Neuronal stem cell (in vitro differentiated cells): ENCODE measurements at regions not wholly inside any gene's neighbourhood (a gene's known extent, or its start where the extent isn't known, plus 50 kb on each side); places are given as distances from the start of the nearest gene placed in this dataset.

Source experiments
- DNase-seq: peaks from one replicate; pipeline ENCODE4 v3.0.0-alpha.2; 2013; ENCODE audit warnings: low spot score
- H2AFZ ChIP-seq: one replicate; pipeline ENCODE4 v1.6.1; 2013; ENCODE audit warnings: mild to moderate bottlenecking, low read length, inconsistent platforms
- H2AK5ac ChIP-seq: 2 replicates; pipeline ENCODE4 v1.6.1; 2013; ENCODE audit warnings: low read depth, mild to moderate bottlenecking, inconsistent platforms, low read length, moderate library complexity, mixed read lengths
- H2BK120ac ChIP-seq: 2 replicates; pipeline ENCODE4 v1.6.1; 2013; ENCODE audit warnings: low read depth, mild to moderate bottlenecking, inconsistent platforms, low read length, moderate library complexity, mixed read lengths
- H2BK12ac ChIP-seq: one replicate; pipeline ENCODE4 v1.6.1; 2013; ENCODE audit warnings: low read length, inconsistent platforms
- H2BK15ac ChIP-seq: 2 replicates; pipeline ENCODE4 v1.6.1; 2013; ENCODE audit warnings: mild to moderate bottlenecking, low read length, inconsistent platforms, mixed read lengths
- H2BK5ac ChIP-seq: one replicate; pipeline ENCODE4 v1.6.1; 2013; ENCODE audit warnings: inconsistent platforms, mild to moderate bottlenecking, low read length, moderate library complexity
- H3K14ac ChIP-seq: one replicate; pipeline ENCODE4 v1.6.1; 2013; ENCODE audit warnings: low read length, inconsistent platforms
- H3K18ac ChIP-seq: 2 replicates; pipeline ENCODE4 v1.6.1; 2013; ENCODE audit warnings: low read length, inconsistent platforms
- H3K23ac ChIP-seq: 2 replicates; pipeline ENCODE4 v1.6.1; 2013; ENCODE audit warnings: low read depth, mild to moderate bottlenecking, mixed read lengths, low read length, inconsistent platforms; ENCODE audit not compliant: poor library complexity
- H3K27ac ChIP-seq: replicated peaks from 3 replicates; pipeline ENCODE4 v1.5.1; 2013; ENCODE audit warnings: low read length, inconsistent platforms
- H3K27me3 ChIP-seq, 3 experiments: 2 replicates each; pipeline ENCODE4 v1.6.1; 2013; ENCODE audit warnings: low read length in 3 of 3, mild to moderate bottlenecking in 2 of 3, inconsistent platforms in 1 of 3, low read depth in 1 of 3, mixed read lengths in 1 of 3, moderate library complexity in 1 of 3; ENCODE audit not compliant: control insufficient read depth in 3 of 3, insufficient read depth in 3 of 3
- H3K36me3 ChIP-seq, 2 donors: replicated peaks in 1 of 2; 2 replicates each; pipeline ENCODE4 v1.6.1; 2013; ENCODE audit warnings: low read length in 2 of 2; ENCODE audit not compliant: control insufficient read depth in 2 of 2, insufficient read depth in 2 of 2
- H3K4ac ChIP-seq: 2 replicates; pipeline ENCODE4 v1.6.1; 2013; ENCODE audit warnings: inconsistent platforms, mild to moderate bottlenecking, low read length, moderate library complexity
- H3K4me1 ChIP-seq, 2 donors: 1 replicate in 1 of 2; 2 replicates in 1 of 2; pipeline ENCODE4 v1.6.1; 2013; ENCODE audit warnings: low read length in 2 of 2, low read depth in 1 of 2; ENCODE audit not compliant: control insufficient read depth in 2 of 2, insufficient read depth in 1 of 2
- H3K4me2 ChIP-seq: one replicate; pipeline ENCODE4 v1.6.1; 2013; ENCODE audit warnings: mild to moderate bottlenecking, low read length, inconsistent platforms; ENCODE audit not compliant: insufficient read depth, poor library complexity, severe bottlenecking
- H3K4me3 ChIP-seq, 2 donors: 2 replicates each; pipeline ENCODE4 v1.5.1; 2013; ENCODE audit warnings: low read length in 2 of 2, mild to moderate bottlenecking in 2 of 2, inconsistent platforms in 1 of 2, moderate library complexity in 1 of 2
- H3K79me1 ChIP-seq: one replicate; pipeline ENCODE4 v1.6.1; 2013; ENCODE audit warnings: low read depth, mild to moderate bottlenecking, inconsistent platforms, low read length, moderate library complexity
- H3K9ac ChIP-seq: one replicate; pipeline ENCODE4 v1.6.1; 2013; ENCODE audit warnings: mild to moderate bottlenecking, low read depth, low read length, inconsistent platforms; ENCODE audit not compliant: poor library complexity
- H3K9me3 ChIP-seq, 2 donors: replicated peaks in 1 of 2; 2 replicates each; pipeline versions ENCODE3 to v1.6.1; 2013; ENCODE audit warnings: low read length in 2 of 2, mild to moderate bottlenecking in 2 of 2, inconsistent platforms in 1 of 2, low read depth in 1 of 2, mixed read lengths in 1 of 2, moderate library complexity in 1 of 2; ENCODE audit not compliant: control insufficient read depth in 2 of 2, insufficient read depth in 1 of 2
- H4K8ac ChIP-seq: one replicate; pipeline ENCODE4 v1.6.1; 2013; ENCODE audit warnings: low read depth, mild to moderate bottlenecking, inconsistent platforms, low read length, moderate library complexity
- H4K91ac ChIP-seq: one replicate; pipeline ENCODE4 v1.6.1; 2013; ENCODE audit warnings: low read length, low read depth, mild to moderate bottlenecking, inconsistent platforms; ENCODE audit not compliant: poor library complexity
- WGBS, 2 donors: extraction: QIAGEN DNeasy Blood & Tissue Kit; methylation state at CpG; one replicate each; pipeline ENCODE4 v1.1.7; 2013; ENCODE audit warnings: missing lambda C conversion rate in 2 of 2, mixed read lengths in 1 of 2; ENCODE audit not compliant: insufficient read length in 2 of 2, insufficient replicate concordance in 1 of 2; ENCODE audit errors: extremely low coverage in 2 of 2; 5-methylcytosine and 5-hydroxymethylcytosine counted together

DNA sequence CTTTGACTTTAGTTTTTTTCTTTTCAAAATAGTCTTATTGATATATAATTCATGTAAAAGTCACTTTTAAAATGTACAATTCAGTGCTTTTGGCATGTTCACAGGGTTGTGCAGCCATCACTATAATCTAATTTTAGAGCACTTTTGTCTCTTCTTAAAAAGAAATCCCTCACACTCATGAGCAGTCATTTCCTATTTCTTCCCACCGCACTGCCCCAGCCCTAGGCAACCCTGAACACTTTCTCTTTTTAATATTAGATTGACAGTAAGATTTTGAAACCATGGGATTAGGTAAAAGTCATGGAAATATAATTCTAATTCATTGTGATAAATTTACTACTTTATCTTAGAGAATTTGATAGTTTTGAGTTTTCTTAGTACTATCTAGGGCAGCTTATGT is 309.4 kb downstream of the UTRN start:
- Histone ChIP-seq H3K23ac (no peak overlapping the region), H4K91ac (no peak overlapping the region), H2BK120ac (no peak overlapping the region), H3K4me2 (no peak overlapping the region), H3K9me3 (peaks cover 2 to 8% of the 10 kb centered on the region in 2 donors), H3K27ac (no peak overlapping the region), H3K4me3 (no peak overlapping the region), H3K36me3 (peaks cover 0 to 1% of the 10 kb centered on the region in 2 donors), H2BK12ac (no peak overlapping the region), H3K4ac (no peak overlapping the region), H3K14ac (no peak overlapping the region), H3K4me1 (no peaks in the 10 kb centered on the region), H3K18ac (no peak overlapping the region), H2BK15ac (no peak overlapping the region), H3K9ac (no peak overlapping the region), H2AK5ac (no peak overlapping the region), H3K79me1 (no peaks in the 10 kb centered on the region), H3K27me3 (no peaks in the 10 kb centered on the region), H4K8ac (no peak overlapping the region), H2BK5ac (no peak overlapping the region), H2AFZ (no peak overlapping the region)
- DNase-seq: no peak
- no CpG with 5 or more reads among the region's 1 CpG for WGBS, 2 donors

- Histone ChIP-seq H2AFZ (no peak overlapping the region), H2AK5ac (no peak overlapping the region), H2BK120ac (no peak overlapping the region), H3K14ac (no peak overlapping the region), H3K9me3 (peaks cover 2 to 8% of the 10 kb centered on the region in 2 donors), H3K4me2 (no peak overlapping the region), H3K18ac (no peak overlapping the region), H2BK15ac (no peak overlapping the region), H2BK5ac (no peak overlapping the region), H3K23ac (no peak overlapping the region), H2BK12ac (no peak overlapping the region), H3K79me1 (no peaks in the 10 kb centered on the region), H3K27ac (no peak overlapping the region), H4K91ac (no peak overlapping the region), H4K8ac (no peak overlapping the region), H3K27me3 (no peaks in the 10 kb centered on the region), H3K4me1 (no peaks in the 10 kb centered on the region), H3K4ac (no peak overlapping the region), H3K9ac (no peak overlapping the region), H3K36me3 (peaks cover 0 to 1% of the 10 kb centered on the region in 2 donors), H3K4me3 (no peak overlapping the region)
- WGBS, 2 donors: no CpG with 5 or more reads among the region's 3 CpGs
- no peak for DNase-seq
Observed at GRCh38 chr6:144595266-144595665, 310.1 kb downstream of the UTRN start.

DNA sequence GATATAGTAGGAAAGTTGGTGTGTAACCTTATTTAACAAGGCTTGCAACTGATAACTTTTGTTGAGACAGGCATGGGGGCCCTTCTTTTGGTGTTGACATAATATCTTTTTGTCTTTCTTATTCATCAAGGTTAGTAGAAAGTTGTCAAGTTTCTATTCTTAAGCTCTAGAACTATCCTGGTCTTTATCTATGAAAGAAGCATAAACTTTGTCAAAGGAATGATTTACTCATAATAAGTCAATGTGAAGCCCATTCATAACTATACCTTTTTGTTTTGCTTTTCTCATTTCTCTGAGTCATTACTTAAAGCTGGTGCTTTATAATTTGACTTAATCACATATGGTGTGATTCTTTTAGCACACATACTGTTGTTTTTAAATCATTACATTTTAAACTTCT is 312.4 kb downstream of the UTRN start:
- no peak overlapping the region for H2BK15ac ChIP-seq
- no peak overlapping the region for H2BK12ac ChIP-seq
- no peak overlapping the region for H3K4ac ChIP-seq
- no peak for DNase-seq
- no peak overlapping the region for H3K27ac ChIP-seq
- no peak overlapping the region for H3K14ac ChIP-seq
- H2AK5ac ChIP-seq: no peak overlapping the region
- H3K27me3 ChIP-seq: no peaks in the 10 kb centered on the region
- H3K9me3 ChIP-seq: peaks cover 2 to 9% of the 10 kb centered on the region in 2 donors
- H4K91ac ChIP-seq: no peak overlapping the region
- no peak overlapping the region for H4K8ac ChIP-seq
- no peak overlapping the region for H2AFZ ChIP-seq
- H2BK5ac ChIP-seq: no peak overlapping the region
- no peak overlapping the region for H3K4me3 ChIP-seq
- H3K79me1 ChIP-seq: no peaks in the 10 kb centered on the region
- H3K9ac ChIP-seq: no peak overlapping the region
- H3K18ac ChIP-seq: no peak overlapping the region
- H2BK120ac ChIP-seq: no peak overlapping the region
- no peak overlapping the region for H3K4me2 ChIP-seq
- no peaks in the 10 kb centered on the region for H3K4me1 ChIP-seq
- peaks cover 0 to 1% of the 10 kb centered on the region in 2 donors for H3K36me3 ChIP-seq
- H3K23ac ChIP-seq: no peak overlapping the region

DNA sequence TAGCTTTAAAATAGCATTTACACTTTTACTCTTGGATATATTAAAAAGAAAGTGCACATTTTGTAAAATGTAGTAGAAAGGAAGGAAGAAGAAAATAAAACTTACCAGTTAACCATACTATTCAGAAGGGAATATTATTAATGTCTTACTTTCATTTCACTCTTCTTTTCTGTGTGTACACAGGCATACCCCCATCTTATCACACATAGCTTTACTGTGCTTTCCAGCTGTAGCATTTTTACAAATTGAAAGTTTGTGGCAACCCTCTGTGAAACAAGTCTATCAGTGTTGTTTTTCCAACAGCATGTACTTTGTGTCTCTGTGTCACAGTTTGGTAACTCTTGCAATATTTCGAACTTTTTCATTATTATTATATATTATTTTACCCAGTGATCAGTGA is 314.5 kb downstream of the UTRN start:
- no peak overlapping the region for H3K9ac ChIP-seq
- H2BK120ac ChIP-seq: no peak overlapping the region
- H3K18ac ChIP-seq: no peak overlapping the region
- no CpG with 5 or more reads among the region's 1 CpG for WGBS, 2 donors
- no peak overlapping the region for H2AFZ ChIP-seq
- H3K4me3 ChIP-seq: no peak overlapping the region
- no peak overlapping the region for H3K4ac ChIP-seq
- H3K4me2 ChIP-seq: no peak overlapping the region
- H2BK5ac ChIP-seq: no peak overlapping the region
- no peak overlapping the region for H3K27ac ChIP-seq
- H2AK5ac ChIP-seq: no peak overlapping the region
- H3K79me1 ChIP-seq: no peaks in the 10 kb centered on the region
- no peak overlapping the region for H3K14ac ChIP-seq
- no peak overlapping the region for H2BK12ac ChIP-seq
- no peaks in the 10 kb centered on the region for H3K36me3 ChIP-seq
- no peaks in the 10 kb centered on the region for H3K27me3 ChIP-seq
- H3K9me3 ChIP-seq: peaks cover 0 to 2% of the 10 kb centered on the region in 2 donors
- H3K4me1 ChIP-seq: no peaks in the 10 kb centered on the region
- H3K23ac ChIP-seq: no peak overlapping the region
- no peak overlapping the region for H4K91ac ChIP-seq
- H4K8ac ChIP-seq: no peak overlapping the region
- no peak for DNase-seq
- no peak overlapping the region for H2BK15ac ChIP-seq
